ENCODE measurements at regions not wholly inside any gene's neighbourhood (a gene's known extent, or its start where the extent isn't known, plus 50 kb on each side); places are given as distances from the start of the nearest gene placed in this dataset.

DNA sequence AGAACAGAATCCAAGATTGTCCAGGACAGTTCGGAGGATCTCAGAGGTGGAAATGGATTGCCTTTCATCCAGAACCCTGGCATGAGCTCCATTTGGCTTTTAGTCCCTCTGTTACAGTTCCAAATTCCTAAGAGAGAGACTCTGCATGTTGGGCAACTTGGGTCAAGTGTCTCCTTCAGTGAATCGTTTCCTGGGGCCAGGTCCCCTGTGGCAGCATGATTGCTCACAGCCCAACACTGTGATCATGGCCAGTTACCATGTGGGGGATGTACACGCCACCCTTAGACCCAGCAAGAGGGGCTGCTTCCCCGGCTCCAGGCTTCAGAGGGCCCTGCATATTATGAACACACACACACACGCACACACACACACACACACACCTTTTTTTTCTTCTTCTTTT lies 118.6 kb upstream of the GLI2 start:
- no peak overlapping the region for H2BK15ac ChIP-seq (ENCODE audit: low read length)
- H3K23ac ChIP-seq (ENCODE audit: low read depth, low read length, poor library complexity), result no peak overlapping the region
- no peak overlapping the region for H2BK5ac ChIP-seq (ENCODE audit: low read length)
- H3K18ac ChIP-seq (ENCODE audit: low read length), result no peak overlapping the region
- H3K79me1 ChIP-seq (ENCODE audit: low read depth, low read length), result no peaks in the 10 kb centered on the region
- no peak overlapping the region for H2AK5ac ChIP-seq (ENCODE audit: low read depth, low read length)
- no peak overlapping the region for H3K9ac ChIP-seq (ENCODE audit: low read depth, low read length, poor library complexity)
- H2BK12ac ChIP-seq (ENCODE audit: low read length), result no peak overlapping the region
- no peak for DNase-seq (ENCODE audit: low spot score)
- no peak overlapping the region for H3K4me2 ChIP-seq (ENCODE audit: insufficient read depth, low read length, poor library complexity, severe bottlenecking)
- H3K14ac ChIP-seq (ENCODE audit: low read length), result no peak overlapping the region
- H2BK120ac ChIP-seq (ENCODE audit: low read depth, low read length), result no peak overlapping the region
- no peak overlapping the region for H4K91ac ChIP-seq (ENCODE audit: low read depth, low read length, poor library complexity)
- H3K9me3 ChIP-seq (replicated peaks in 1 of 2; ENCODE audit: control insufficient read depth in 2 of 2, insufficient read depth in 1 of 2, low read depth in 1 of 2, low read length in 2 of 2), result no peaks in the 10 kb centered on the region
- no peak overlapping the region for H3K4me3 ChIP-seq (ENCODE audit: low read length in 2 of 2)
- H2AFZ ChIP-seq (ENCODE audit: low read length), result no peak overlapping the region
- no CpG with 5 or more reads among the region's 5 CpGs for WGBS, 2 donors (ENCODE audit: extremely low coverage in 2 of 2, insufficient read length in 2 of 2, insufficient replicate concordance in 1 of 2)
- peaks cover 0 to 1% of the 10 kb centered on the region in 2 donors for H3K4me1 ChIP-seq (ENCODE audit: control insufficient read depth in 2 of 2, insufficient read depth in 1 of 2, low read depth in 1 of 2, low read length in 2 of 2)
- H3K4ac ChIP-seq (ENCODE audit: low read length), result no peak overlapping the region
- no peaks in the 10 kb centered on the region for H3K36me3 ChIP-seq (replicated peaks in 1 of 2; ENCODE audit: control insufficient read depth in 2 of 2, insufficient read depth in 2 of 2, low read length in 2 of 2)
- no peak overlapping the region for H4K8ac ChIP-seq (ENCODE audit: low read depth, low read length)
- H3K27ac ChIP-seq (replicated peaks; ENCODE audit: low read length), result no peak overlapping the region
- H3K27me3 ChIP-seq (ENCODE audit: control insufficient read depth in 3 of 3, insufficient read depth in 3 of 3, low read depth in 1 of 3, low read length in 3 of 3), result peaks cover 0 to 12% (median 0%) of the 10 kb centered on the region in 3 experiments

DNA sequence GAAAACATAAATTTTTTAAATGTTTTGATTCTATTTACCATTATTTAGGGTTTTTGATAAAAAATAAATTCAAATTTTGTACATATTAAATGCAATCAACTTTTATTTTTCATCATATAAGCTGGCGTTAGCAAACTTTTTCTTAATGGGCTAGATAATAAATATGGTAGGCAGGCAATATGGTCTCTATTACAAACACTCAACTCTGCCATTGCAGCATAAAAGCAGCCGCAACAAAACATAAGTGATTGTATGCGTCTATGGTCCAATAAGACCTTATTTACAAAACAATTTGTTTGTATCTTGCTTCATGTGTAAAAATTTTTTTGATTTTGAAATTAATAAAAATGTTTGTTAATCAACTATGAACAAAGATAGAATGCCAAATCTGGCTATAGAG lies 116.8 kb upstream of the GLI2 start:
- Histone ChIP-seq H4K8ac (ENCODE audit: low read depth, low read length) (no peak overlapping the region), H3K4me2 (ENCODE audit: insufficient read depth, low read length, poor library complexity, severe bottlenecking) (no peak overlapping the region), H3K27ac (replicated peaks; ENCODE audit: low read length) (no peak overlapping the region), H3K4me1 (ENCODE audit: control insufficient read depth in 2 of 2, insufficient read depth in 1 of 2, low read depth in 1 of 2, low read length in 2 of 2) (peaks cover 0 to 1% of the 10 kb centered on the region in 2 donors), H2BK12ac (ENCODE audit: low read length) (no peak overlapping the region), H3K9ac (ENCODE audit: low read depth, low read length, poor library complexity) (no peak overlapping the region), H4K91ac (ENCODE audit: low read depth, low read length, poor library complexity) (no peak overlapping the region), H3K79me1 (ENCODE audit: low read depth, low read length) (no peaks in the 10 kb centered on the region), H3K9me3 (replicated peaks in 1 of 2; ENCODE audit: control insufficient read depth in 2 of 2, insufficient read depth in 1 of 2, low read depth in 1 of 2, low read length in 2 of 2) (no peaks in the 10 kb centered on the region), H3K36me3 (replicated peaks in 1 of 2; ENCODE audit: control insufficient read depth in 2 of 2, insufficient read depth in 2 of 2, low read length in 2 of 2) (no peaks in the 10 kb centered on the region), H2AK5ac (ENCODE audit: low read depth, low read length) (no peak overlapping the region), H3K27me3 (ENCODE audit: control insufficient read depth in 3 of 3, insufficient read depth in 3 of 3, low read depth in 1 of 3, low read length in 3 of 3) (peaks cover 0 to 8% (median 0%) of the 10 kb centered on the region in 3 experiments), H3K4ac (ENCODE audit: low read length) (no peak overlapping the region), H3K4me3 (ENCODE audit: low read length in 2 of 2) (no peak overlapping the region), H3K18ac (ENCODE audit: low read length) (no peak overlapping the region), H3K14ac (ENCODE audit: low read length) (no peak overlapping the region), H2BK120ac (ENCODE audit: low read depth, low read length) (no peak overlapping the region), H2AFZ (ENCODE audit: low read length) (no peak overlapping the region), H3K23ac (ENCODE audit: low read depth, low read length, poor library complexity) (no peak overlapping the region), H2BK5ac (ENCODE audit: low read length) (no peak overlapping the region), H2BK15ac (ENCODE audit: low read length) (no peak overlapping the region)
- DNase-seq (ENCODE audit: low spot score), result no peak
- WGBS, 2 donors (ENCODE audit: extremely low coverage in 2 of 2, insufficient read length in 2 of 2, insufficient replicate concordance in 1 of 2), result no CpG with 5 or more reads among the region's 3 CpGs

DNA sequence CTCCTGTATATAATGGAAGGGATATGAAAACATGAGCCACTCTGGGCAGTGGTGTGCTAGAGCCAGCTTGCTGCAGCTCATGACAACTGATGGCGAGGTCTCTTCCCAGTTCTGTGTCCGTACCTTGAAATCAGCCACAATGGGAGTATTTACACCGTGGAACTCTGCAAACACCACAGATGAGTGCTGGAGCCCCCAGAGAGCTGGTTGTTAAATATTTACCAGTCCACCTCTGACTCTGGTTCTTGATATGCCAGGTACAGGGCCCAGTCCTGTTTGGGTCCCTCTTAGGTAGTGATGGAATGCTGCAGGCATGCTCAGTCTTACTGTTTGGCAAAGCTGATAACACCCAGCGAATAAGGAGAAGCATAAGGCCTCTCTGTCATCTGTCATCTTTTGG lies 116.1 kb upstream of the GLI2 start:
- H3K14ac ChIP-seq (ENCODE audit: low read length), result no peak overlapping the region
- H3K4me2 ChIP-seq (ENCODE audit: insufficient read depth, low read length, poor library complexity, severe bottlenecking), result no peak overlapping the region
- H3K4me3 ChIP-seq (ENCODE audit: low read length in 2 of 2), result no peak overlapping the region
- no peak overlapping the region for H3K23ac ChIP-seq (ENCODE audit: low read depth, low read length, poor library complexity)
- no peak overlapping the region for H2BK12ac ChIP-seq (ENCODE audit: low read length)
- no peaks in the 10 kb centered on the region for H3K9me3 ChIP-seq (replicated peaks in 1 of 2; ENCODE audit: control insufficient read depth in 2 of 2, insufficient read depth in 1 of 2, low read depth in 1 of 2, low read length in 2 of 2)
- no peak overlapping the region for H2BK15ac ChIP-seq (ENCODE audit: low read length)
- H2AK5ac ChIP-seq (ENCODE audit: low read depth, low read length), result no peak overlapping the region
- no peak overlapping the region for H3K27ac ChIP-seq (replicated peaks; ENCODE audit: low read length)
- H3K36me3 ChIP-seq (replicated peaks in 1 of 2; ENCODE audit: control insufficient read depth in 2 of 2, insufficient read depth in 2 of 2, low read length in 2 of 2), result no peaks in the 10 kb centered on the region
- H3K79me1 ChIP-seq (ENCODE audit: low read depth, low read length), result no peaks in the 10 kb centered on the region
- no CpG with 5 or more reads among the region's 4 CpGs for WGBS, 2 donors (ENCODE audit: extremely low coverage in 2 of 2, insufficient read length in 2 of 2, insufficient replicate concordance in 1 of 2)
- no peak overlapping the region for H2BK5ac ChIP-seq (ENCODE audit: low read length)
- no peak overlapping the region for H3K4ac ChIP-seq (ENCODE audit: low read length)
- H2BK120ac ChIP-seq (ENCODE audit: low read depth, low read length), result no peak overlapping the region
- no peak overlapping the region for H4K91ac ChIP-seq (ENCODE audit: low read depth, low read length, poor library complexity)
- no peak overlapping the region for H2AFZ ChIP-seq (ENCODE audit: low read length)
- H3K27me3 ChIP-seq (ENCODE audit: control insufficient read depth in 3 of 3, insufficient read depth in 3 of 3, low read depth in 1 of 3, low read length in 3 of 3), result peaks cover 0 to 11% (median 0%) of the 10 kb centered on the region in 3 experiments
- H3K18ac ChIP-seq (ENCODE audit: low read length), result no peak overlapping the region
- H3K9ac ChIP-seq (ENCODE audit: low read depth, low read length, poor library complexity), result no peak overlapping the region
- no peak overlapping the region for H4K8ac ChIP-seq (ENCODE audit: low read depth, low read length)
- DNase-seq (ENCODE audit: low spot score), result no peak
- no peaks in the 10 kb centered on the region for H3K4me1 ChIP-seq (ENCODE audit: control insufficient read depth in 2 of 2, insufficient read depth in 1 of 2, low read depth in 1 of 2, low read length in 2 of 2)

DNA sequence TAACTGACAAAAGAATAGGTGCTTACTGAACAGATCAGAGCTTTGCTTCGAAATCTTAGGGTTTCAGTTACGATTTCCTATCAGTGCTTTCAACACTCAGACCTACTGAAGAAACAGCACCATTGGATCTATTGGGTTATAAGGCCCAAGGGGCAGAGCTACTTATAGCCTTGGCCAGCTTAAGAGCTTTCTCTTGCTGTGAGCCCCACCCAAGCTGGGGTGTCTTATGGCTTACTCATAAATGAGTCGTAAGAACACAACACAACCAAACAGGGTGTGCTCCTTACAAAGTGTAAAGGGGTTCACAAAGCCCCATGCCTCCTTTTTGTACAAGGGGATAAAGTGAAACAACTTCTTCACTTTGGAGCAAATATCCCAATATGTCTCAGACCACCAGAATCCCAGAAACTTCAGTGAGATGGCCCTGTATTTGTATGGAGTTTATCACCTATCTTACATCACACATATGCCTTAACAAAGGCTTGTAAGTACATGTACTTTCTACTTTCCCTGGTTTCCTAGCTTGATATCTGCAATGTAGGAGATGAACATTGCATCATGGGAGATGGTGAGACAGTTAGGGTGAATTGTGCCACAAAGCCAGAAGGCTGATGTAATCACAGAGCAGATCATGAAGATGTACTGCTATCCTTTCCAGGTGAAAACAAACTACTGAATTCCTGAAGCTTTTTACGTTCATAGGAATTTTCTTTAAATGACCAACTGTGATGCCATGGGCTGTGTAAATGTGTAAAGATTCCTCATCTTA lies 115.5 kb upstream of the GLI2 start:
- Histone ChIP-seq H2BK120ac (ENCODE audit: low read depth, low read length) (no peak overlapping the region), H4K91ac (ENCODE audit: low read depth, low read length, poor library complexity) (no peak overlapping the region), H3K4ac (ENCODE audit: low read length) (no peak overlapping the region), H3K23ac (ENCODE audit: low read depth, low read length, poor library complexity) (no peak overlapping the region), H3K9me3 (replicated peaks in 1 of 2; ENCODE audit: control insufficient read depth in 2 of 2, insufficient read depth in 1 of 2, low read depth in 1 of 2, low read length in 2 of 2) (no peaks in the 10 kb centered on the region), H3K4me2 (ENCODE audit: insufficient read depth, low read length, poor library complexity, severe bottlenecking) (no peak overlapping the region), H3K27me3 (ENCODE audit: control insufficient read depth in 3 of 3, insufficient read depth in 3 of 3, low read depth in 1 of 3, low read length in 3 of 3) (peaks cover 0 to 7% (median 0%) of the 10 kb centered on the region in 3 experiments), H2BK15ac (ENCODE audit: low read length) (no peak overlapping the region), H3K27ac (replicated peaks; ENCODE audit: low read length) (no peak overlapping the region), H2AFZ (ENCODE audit: low read length) (no peak overlapping the region), H3K36me3 (replicated peaks in 1 of 2; ENCODE audit: control insufficient read depth in 2 of 2, insufficient read depth in 2 of 2, low read length in 2 of 2) (no peaks in the 10 kb centered on the region), H2AK5ac (ENCODE audit: low read depth, low read length) (no peak overlapping the region), H3K4me1 (ENCODE audit: control insufficient read depth in 2 of 2, insufficient read depth in 1 of 2, low read depth in 1 of 2, low read length in 2 of 2) (no peaks in the 10 kb centered on the region), H3K4me3 (ENCODE audit: low read length in 2 of 2) (no peak overlapping the region), H3K79me1 (ENCODE audit: low read depth, low read length) (no peaks in the 10 kb centered on the region), H4K8ac (ENCODE audit: low read depth, low read length) (no peak overlapping the region), H3K14ac (ENCODE audit: low read length) (no peak overlapping the region), H3K9ac (ENCODE audit: low read depth, low read length, poor library complexity) (no peak overlapping the region), H2BK12ac (ENCODE audit: low read length) (no peak overlapping the region), H2BK5ac (ENCODE audit: low read length) (no peak overlapping the region), H3K18ac (ENCODE audit: low read length) (no peak overlapping the region)
- no peak for DNase-seq (ENCODE audit: low spot score)
- no CpG with 5 or more reads among the region's 4 CpGs for WGBS, 2 donors (ENCODE audit: extremely low coverage in 2 of 2, insufficient read length in 2 of 2, insufficient replicate concordance in 1 of 2)

Data from neuronal stem cell (in vitro differentiated cells).